WTC11 (cell line): ENCODE measurements at regions not wholly inside any gene's neighbourhood (a gene's known extent, or its start where the extent isn't known, plus 50 kb on each side); places are given as distances from the start of the nearest gene placed in this dataset.

Experiments
- ATAC-seq: fragments of 200-7000 bp; cut with Tn5 transposase; 2 replicates; pipeline ENCODE4 v1.10.0; 2021; ENCODE audit warnings: mild to moderate bottlenecking, moderate library complexity
- CTCF ChIA-PET: fragments of 300-600 bp; sonication (Branson Sonifier 250); formaldehyde crosslinking; loops from one replicate; lab custom pipeline; 2021; ENCODE audit warnings: antibody characterized with exemption; lab: Charles Lee
- POLR2A ChIA-PET: fragments of 350-600 bp; sonication (Branson Sonifier 250); formaldehyde crosslinking; loops from one replicate; lab custom pipeline; 2021; ENCODE audit warnings: antibody characterized with exemption; lab: Charles Lee
- DNase-seq: peaks from one replicate; pipeline ENCODE4 v3.0.0; 2021; ENCODE audit warnings: low spot score
- H3K27ac Mint-ChIP-seq: 2 replicates; pipeline ENCODE4 v1.8.0; 2021; ENCODE audit warnings: mixed read lengths
- H3K27me3 Mint-ChIP-seq: 2 replicates; pipeline ENCODE4 v1.8.0; 2021; ENCODE audit warnings: low read depth, mild to moderate bottlenecking, moderate library complexity, mixed read lengths
- H3K36me3 Mint-ChIP-seq: 2 replicates; pipeline ENCODE4 v1.8.0; 2021; ENCODE audit warnings: mixed read lengths
- H3K4me1 Mint-ChIP-seq: 2 replicates; pipeline ENCODE4 v1.8.0; 2022; ENCODE audit warnings: mixed read lengths
- H3K4me3 Mint-ChIP-seq: 2 replicates; pipeline ENCODE4 v1.8.0; 2021; ENCODE audit warnings: mild to moderate bottlenecking, moderate library complexity, mixed read lengths
- H3K9me3 Mint-ChIP-seq: 2 replicates; pipeline ENCODE4 v1.8.0; 2021; ENCODE audit warnings: mixed read lengths
- AFF4 ChIP-seq: sonication (generic); formaldehyde crosslinking; IDR thresholded peaks from 2 replicates; pipeline ENCODE4 v1.8.1; 2023; ENCODE audit warnings: mild to moderate bottlenecking, missing genetic modification reagents, borderline replicate concordance
- CBFB ChIP-seq: sonication (generic); formaldehyde crosslinking; IDR thresholded peaks from 2 replicates; pipeline ENCODE4 v1.8.1; 2022; ENCODE audit warnings: mild to moderate bottlenecking, low read depth, missing genetic modification reagents
- CDX4 ChIP-seq: fragments of 250-450 bp; sonication (Bioruptor Pico); IDR thresholded peaks from 2 replicates; pipeline ENCODE4 v1.9.0; 2021; ENCODE audit warnings: moderate library complexity, mild to moderate bottlenecking, inconsistent platforms, borderline replicate concordance
- MAX ChIP-seq: sonication (generic); formaldehyde crosslinking; IDR thresholded peaks from 2 replicates; pipeline ENCODE4 v1.8.0; 2022; ENCODE audit warnings: mild to moderate bottlenecking, missing genetic modification reagents
- NFATC4 ChIP-seq: fragments of 250-450 bp; sonication (Bioruptor Pico); IDR thresholded peaks from 2 replicates; pipeline ENCODE4 v1.9.0; 2021; ENCODE audit warnings: mild to moderate bottlenecking
- NFYB ChIP-seq: sonication (generic); formaldehyde crosslinking; conservative IDR thresholded peaks from 2 replicates; pipeline ENCODE4 v1.8.0; 2022; ENCODE audit warnings: low read depth, missing genetic modification reagents
- RORB ChIP-seq: fragments of 250-450 bp; sonication (Bioruptor Pico); IDR thresholded peaks from 2 replicates; pipeline ENCODE4 v1.9.0; 2021; ENCODE audit warnings: mild to moderate bottlenecking
- SMAD4 ChIP-seq: sonication (generic); formaldehyde crosslinking; IDR thresholded peaks from 2 replicates; pipeline ENCODE4 v1.8.0; 2022; ENCODE audit warnings: mild to moderate bottlenecking, missing genetic modification reagents
- SP1 ChIP-seq: sonication (generic); formaldehyde crosslinking; conservative IDR thresholded peaks from 2 replicates; pipeline ENCODE4 v1.8.1; 2022; ENCODE audit warnings: missing genetic modification reagents
- TCF7 ChIP-seq: sonication (generic); formaldehyde crosslinking; IDR thresholded peaks from 2 replicates; pipeline ENCODE4 v1.8.0; 2022; ENCODE audit warnings: mild to moderate bottlenecking, low read depth, missing genetic modification reagents, moderate library complexity
- ZNF416 ChIP-seq: fragments of 250-450 bp; sonication (Bioruptor Pico); IDR thresholded peaks from 2 replicates; pipeline ENCODE4 v1.9.0; 2021; ENCODE audit warnings: mild to moderate bottlenecking, inconsistent platforms
- ZNF532 ChIP-seq: fragments of 250-450 bp; sonication (Bioruptor Pico); IDR thresholded peaks from 2 replicates; pipeline ENCODE4 v1.9.0; 2021; ENCODE audit warnings: mild to moderate bottlenecking, borderline replicate concordance
- TF ChIP-seq, protein P1 (sequence below): sonication (generic); formaldehyde crosslinking; IDR thresholded peaks from 2 replicates; pipeline ENCODE4 v1.8.1; 2023; ENCODE audit warnings: mild to moderate bottlenecking, moderate library complexity, missing genetic modification reagents
- TF ChIP-seq, protein P2 (sequence below): sonication (generic); formaldehyde crosslinking; IDR thresholded peaks from 2 replicates; pipeline ENCODE4 v1.8.1; 2023; ENCODE audit warnings: mild to moderate bottlenecking, missing genetic modification reagents, moderate library complexity
- TF ChIP-seq, protein P3 (sequence below): sonication (generic); formaldehyde crosslinking; IDR thresholded peaks from 2 replicates; pipeline ENCODE4 v1.8.0; 2022; ENCODE audit warnings: mild to moderate bottlenecking, missing genetic modification reagents

DNA sequence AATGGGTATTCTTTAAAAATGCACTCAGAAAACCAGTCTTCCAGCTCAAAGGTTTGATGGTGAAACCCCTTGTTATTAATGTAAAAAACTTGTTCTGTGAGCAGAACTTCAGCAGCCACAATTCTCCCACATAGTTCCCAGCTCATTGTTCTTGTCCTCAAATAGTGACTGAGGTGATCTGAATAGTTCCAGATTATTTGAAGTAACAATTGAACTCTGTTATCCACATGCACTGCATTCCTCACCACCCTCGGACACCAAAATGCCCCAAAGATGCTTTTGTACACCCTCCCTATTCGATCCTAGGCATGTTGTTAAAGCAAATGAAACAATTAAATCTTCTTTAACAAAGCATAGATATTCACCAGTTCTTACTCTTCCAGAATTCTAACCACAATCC lies 2186.8 kb upstream of the CELF4 start:
- H3K27ac Mint-ChIP-seq, result no peak overlapping the region
- peaks cover 48% of the 10 kb centered on the region for H3K9me3 Mint-ChIP-seq
- no peak overlapping the region for H3K4me3 Mint-ChIP-seq
- DNase-seq, result no peak
- ChIA-PET POLR2A (no interaction called here), CTCF (no interaction called here)
- no peaks in the 10 kb centered on the region for H3K4me1 Mint-ChIP-seq
- H3K36me3 Mint-ChIP-seq, result peaks cover 46% of the 10 kb centered on the region
- H3K27me3 Mint-ChIP-seq, result no peaks in the 10 kb centered on the region
- TF ChIP-seq CDX4 (CRISPR knock-in tag) (no peak), MAX (CRISPR knock-in tag) (no peak), NFYB (CRISPR knock-in tag) (no peak), SMAD4 (no peak), SP1 (CRISPR knock-in tag) (no peak), AFF4 (CRISPR knock-in tag) (no peak), NFATC4 (CRISPR knock-in tag) (no peak), CBFB (CRISPR knock-in tag) (no peak), RORB (CRISPR knock-in tag) (no peak), ZNF532 (CRISPR knock-in tag) (no peak), TCF7 (CRISPR knock-in tag) (no peak), ZNF416 (CRISPR knock-in tag) (no peak)
- TF ChIP-seq, protein P1, sequence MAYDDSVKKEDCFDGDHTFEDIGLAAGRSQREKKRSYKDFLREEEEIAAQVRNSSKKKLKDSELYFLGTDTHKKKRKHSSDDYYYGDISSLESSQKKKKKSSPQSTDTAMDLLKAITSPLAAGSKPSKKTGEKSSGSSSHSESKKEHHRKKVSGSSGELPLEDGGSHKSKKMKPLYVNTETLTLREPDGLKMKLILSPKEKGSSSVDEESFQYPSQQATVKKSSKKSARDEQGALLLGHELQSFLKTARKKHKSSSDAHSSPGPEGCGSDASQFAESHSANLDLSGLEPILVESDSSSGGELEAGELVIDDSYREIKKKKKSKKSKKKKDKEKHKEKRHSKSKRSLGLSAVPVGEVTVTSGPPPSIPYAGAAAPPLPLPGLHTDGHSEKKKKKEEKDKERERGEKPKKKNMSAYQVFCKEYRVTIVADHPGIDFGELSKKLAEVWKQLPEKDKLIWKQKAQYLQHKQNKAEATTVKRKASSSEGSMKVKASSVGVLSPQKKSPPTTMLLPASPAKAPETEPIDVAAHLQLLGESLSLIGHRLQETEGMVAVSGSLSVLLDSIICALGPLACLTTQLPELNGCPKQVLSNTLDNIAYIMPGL (CRISPR knock-in tag), result no peak
- TF ChIP-seq, protein P2, sequence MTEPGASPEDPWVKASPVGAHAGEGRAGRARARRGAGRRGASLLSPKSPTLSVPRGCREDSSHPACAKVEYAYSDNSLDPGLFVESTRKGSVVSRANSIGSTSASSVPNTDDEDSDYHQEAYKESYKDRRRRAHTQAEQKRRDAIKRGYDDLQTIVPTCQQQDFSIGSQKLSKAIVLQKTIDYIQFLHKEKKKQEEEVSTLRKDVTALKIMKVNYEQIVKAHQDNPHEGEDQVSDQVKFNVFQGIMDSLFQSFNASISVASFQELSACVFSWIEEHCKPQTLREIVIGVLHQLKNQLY, result no peak
- TF ChIP-seq, protein P3, sequence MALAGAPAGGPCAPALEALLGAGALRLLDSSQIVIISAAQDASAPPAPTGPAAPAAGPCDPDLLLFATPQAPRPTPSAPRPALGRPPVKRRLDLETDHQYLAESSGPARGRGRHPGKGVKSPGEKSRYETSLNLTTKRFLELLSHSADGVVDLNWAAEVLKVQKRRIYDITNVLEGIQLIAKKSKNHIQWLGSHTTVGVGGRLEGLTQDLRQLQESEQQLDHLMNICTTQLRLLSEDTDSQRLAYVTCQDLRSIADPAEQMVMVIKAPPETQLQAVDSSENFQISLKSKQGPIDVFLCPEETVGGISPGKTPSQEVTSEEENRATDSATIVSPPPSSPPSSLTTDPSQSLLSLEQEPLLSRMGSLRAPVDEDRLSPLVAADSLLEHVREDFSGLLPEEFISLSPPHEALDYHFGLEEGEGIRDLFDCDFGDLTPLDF, result no peak
- TF ChIP-seq, all 79 proteins: peak for 0
- ATAC-seq, result no peak
